ENCODE measurements at regions not wholly inside any gene's neighbourhood (a gene's known extent, or its start where the extent isn't known, plus 50 kb on each side); places are given as distances from the start of the nearest gene placed in this dataset.
A peak's percentile ranks its signal among the peaks of the same experiment; 100 is the strongest.

DNA sequence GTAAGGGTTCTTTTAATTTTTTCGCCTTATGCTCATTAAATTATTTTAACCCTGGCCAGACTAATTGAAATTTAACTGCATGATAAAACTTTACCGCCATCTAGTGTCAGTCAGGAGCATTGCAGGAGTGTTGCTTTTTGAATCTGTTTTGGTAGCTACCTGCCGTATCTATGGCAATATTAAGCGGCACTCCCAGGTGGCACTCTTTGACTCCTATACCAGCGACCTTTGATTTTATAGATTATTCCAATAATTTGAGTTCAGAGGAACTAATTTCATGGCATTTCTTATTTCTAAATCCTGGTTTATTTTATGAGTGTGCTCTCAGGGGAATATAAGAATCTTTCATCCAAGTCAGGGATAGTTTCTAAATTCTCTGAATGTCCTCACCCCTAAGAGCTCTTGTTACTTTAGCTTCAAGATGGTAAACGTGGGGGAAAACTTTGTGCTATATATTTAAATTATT, 198.9 kb downstream of the REEP3 start:
- TF ChIP-seq, protein P1, sequence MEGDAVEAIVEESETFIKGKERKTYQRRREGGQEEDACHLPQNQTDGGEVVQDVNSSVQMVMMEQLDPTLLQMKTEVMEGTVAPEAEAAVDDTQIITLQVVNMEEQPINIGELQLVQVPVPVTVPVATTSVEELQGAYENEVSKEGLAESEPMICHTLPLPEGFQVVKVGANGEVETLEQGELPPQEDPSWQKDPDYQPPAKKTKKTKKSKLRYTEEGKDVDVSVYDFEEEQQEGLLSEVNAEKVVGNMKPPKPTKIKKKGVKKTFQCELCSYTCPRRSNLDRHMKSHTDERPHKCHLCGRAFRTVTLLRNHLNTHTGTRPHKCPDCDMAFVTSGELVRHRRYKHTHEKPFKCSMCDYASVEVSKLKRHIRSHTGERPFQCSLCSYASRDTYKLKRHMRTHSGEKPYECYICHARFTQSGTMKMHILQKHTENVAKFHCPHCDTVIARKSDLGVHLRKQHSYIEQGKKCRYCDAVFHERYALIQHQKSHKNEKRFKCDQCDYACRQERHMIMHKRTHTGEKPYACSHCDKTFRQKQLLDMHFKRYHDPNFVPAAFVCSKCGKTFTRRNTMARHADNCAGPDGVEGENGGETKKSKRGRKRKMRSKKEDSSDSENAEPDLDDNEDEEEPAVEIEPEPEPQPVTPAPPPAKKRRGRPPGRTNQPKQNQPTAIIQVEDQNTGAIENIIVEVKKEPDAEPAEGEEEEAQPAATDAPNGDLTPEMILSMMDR (conservative IDR thresholded peaks at IDR 0.05; ENCODE audit: low read depth in 2 of 2): peak; percentile 92 to 99
- TF ChIP-seq ETS1 (IDR thresholded peaks at IDR 0.05) (no peak), POLR2AphosphoS5 (IDR thresholded peaks at IDR 0.05; ENCODE audit: low read depth) (no peak), ZNF331 (CRISPR knock-in tag; IDR thresholded peaks at IDR 0.05; ENCODE audit: low read depth) (no peak), JUNB (IDR thresholded peaks at IDR 0.05; ENCODE audit: unreplicated experiment) (no peak)
